GM12891 (cell line): ENCODE measurements at regions not wholly inside any gene's neighbourhood (a gene's known extent, or its start where the extent isn't known, plus 50 kb on each side); places are given as distances from the start of the nearest gene placed in this dataset.

ENCODE experiments used
- PAX5 ChIP-seq: IDR thresholded peaks from 2 replicates; pipeline ENCODE4 v1.6.1; 2011; ENCODE audit warnings: low read length, moderate library complexity, mild to moderate bottlenecking; ENCODE audit not compliant: insufficient read depth, severe bottlenecking
- POLR2A ChIP-seq: IDR thresholded peaks from 2 replicates; pipeline ENCODE4 v1.6.1; 2011; ENCODE audit warnings: low read depth, low read length, control low read depth
- POLR2AphosphoS5 ChIP-seq: IDR thresholded peaks from 2 replicates; pipeline ENCODE4 v1.6.1; 2011; ENCODE audit warnings: low read depth, low read length, control low read depth
- POU2F2 ChIP-seq: IDR thresholded peaks from 2 replicates; pipeline ENCODE4 v1.6.1; 2011; ENCODE audit warnings: low read depth, mild to moderate bottlenecking, control low read depth, low read length, moderate library complexity
- SPI1 ChIP-seq: IDR thresholded peaks from 2 replicates; pipeline ENCODE4 v1.6.1; 2011; ENCODE audit warnings: low read depth, low read length, control low read depth
- TAF1 ChIP-seq: IDR thresholded peaks from 2 replicates; pipeline ENCODE4 v1.6.1; 2011; ENCODE audit warnings: low read depth, low read length, control low read depth

- TF ChIP-seq POLR2A (no peak), TAF1 (no peak), POLR2AphosphoS5 (no peak), PAX5 (no peak), SPI1 (no peak), POU2F2 (no peak)
Measured at GRCh38 chr18:53765211-53765610, 459.3 kb downstream of the MBD2 start.
